K562 (cell line): ENCODE measurements at regions not wholly inside any gene's neighbourhood (a gene's known extent, or its start where the extent isn't known, plus 50 kb on each side); places are given as distances from the start of the nearest gene placed in this dataset.

Experiments used
- ATAC-seq: fragments of 200-7000 bp; cut with Tn5 transposase; 3 replicates; pipeline ENCODE4 v1.9.1; 2020; ENCODE audit warnings: moderate library complexity
- BruUV-seq: library from RNA; stranded (reverse); fragments of 400-500 nt; replicated peaks from 2 replicates; lab custom pipeline; 2021; lab: Mats Ljungman, UMichigan
- CTCF ChIA-PET: fragments of 300-600 bp; formaldehyde crosslinking; extraction: SDS; loops from one replicate; lab custom pipeline; 2021; ENCODE audit warnings: low intra/inter-chr PET ratio; lab: Yijun Ruan, JAX
- POLR2A ChIA-PET: fragments of 300-600, 350-650 bp; sonication (Branson Sonifier 250); formaldehyde crosslinking; extraction: SDS; loops from one replicate; lab custom pipeline; 2021; ENCODE audit warnings: antibody characterized with exemption, inconsistent platforms; lab: Yijun Ruan, JAX
- DNase-seq, 4 experiments: peaks; one replicate each; pipeline versions ENCODE4 v3.0.0 to v3.0.0-alpha.2; 2011 to 2018; ENCODE audit warnings: low spot score in 3 of 4, mixed read lengths in 3 of 4; ENCODE audit errors: extremely low read depth in 1 of 4
- FAIRE-seq: peaks from 2 replicates; lab custom pipeline; 2011; peaks lifted over from hg19 to GRCh38; lab: Jason Lieb, UNC
- H2AFZ ChIP-seq: 2 replicates; pipeline ENCODE4 v1.6.0; 2011; ENCODE audit warnings: low read depth, low read length, control low read depth, inconsistent platforms
- H3K27ac ChIP-seq: fragments of 200-600 bp; 3 replicates; pipeline ENCODE4 v1.8.0; 2011; ENCODE audit warnings: low read depth, mild to moderate bottlenecking, control low read depth, inconsistent platforms, low read length, moderate library complexity, mixed read lengths; ENCODE audit errors: extremely low read depth
- H3K27me3 ChIP-seq, 2 experiments: fragments of 300-600 bp in 1 of 2; 2 replicates in 1 of 2; 3 replicates in 1 of 2; pipeline versions ENCODE4 v1.6.0 to v1.8.0; 2011; ENCODE audit warnings: inconsistent platforms in 2 of 2, low read length in 2 of 2, mild to moderate bottlenecking in 1 of 2, mixed read lengths in 1 of 2, moderate library complexity in 1 of 2; ENCODE audit not compliant: control insufficient read depth in 2 of 2, insufficient read depth in 2 of 2
- H3K36me3 ChIP-seq: fragments of 300-600 bp; 3 replicates; pipeline ENCODE4 v1.8.0; 2011; ENCODE audit warnings: mild to moderate bottlenecking, low read length, inconsistent platforms; ENCODE audit not compliant: control insufficient read depth, insufficient read depth
- H3K4me1 ChIP-seq, 2 experiments: fragments of 200-600 bp in 1 of 2; replicated peaks in 1 of 2; 2 replicates in 1 of 2; 3 replicates in 1 of 2; pipeline versions ENCODE4 v1.5.1 to v1.8.0; 2011; ENCODE audit warnings: inconsistent platforms in 2 of 2, low read length in 2 of 2, mild to moderate bottlenecking in 1 of 2, mixed read lengths in 1 of 2, moderate library complexity in 1 of 2; ENCODE audit not compliant: control insufficient read depth in 2 of 2, insufficient read depth in 2 of 2
- H3K4me2 ChIP-seq: 2 replicates; pipeline ENCODE4 v1.6.1; 2011; ENCODE audit warnings: low read length, control low read depth, inconsistent platforms, mixed read lengths; ENCODE audit not compliant: insufficient read depth
- H3K4me3 ChIP-seq: fragments of 200-600 bp; sonication (generic), shearing (Covaris generic); 2 replicates; pipeline ENCODE4 v1.5.1; 2016; ENCODE audit warnings: control low read depth, inconsistent platforms
- H3K79me2 ChIP-seq: fragments of 200-600 bp; 3 replicates; pipeline ENCODE4 v1.8.0; 2011; ENCODE audit warnings: low read length, inconsistent platforms; ENCODE audit not compliant: control insufficient read depth, insufficient read depth
- H3K9ac ChIP-seq, 2 experiments: 2 replicates each; pipeline versions ENCODE4 v1.6.0 to v1.6.1; 2011; ENCODE audit warnings: low read depth in 2 of 2, low read length in 2 of 2, control low read depth in 1 of 2, inconsistent platforms in 1 of 2, mild to moderate bottlenecking in 1 of 2, mixed read lengths in 1 of 2; ENCODE audit not compliant: insufficient read depth in 1 of 2
- H3K9me1 ChIP-seq: one replicate; pipeline ENCODE4 v1.6.0; 2011; ENCODE audit warnings: inconsistent platforms, mild to moderate bottlenecking, low read length, moderate library complexity; ENCODE audit not compliant: control insufficient read depth, insufficient read depth
- H3K9me3 ChIP-seq: replicated peaks from 2 replicates; pipeline ENCODE4 v1.5.1; 2011; ENCODE audit warnings: low read depth, low read length, inconsistent platforms; ENCODE audit not compliant: control insufficient read depth, insufficient read depth
- H4K20me1 ChIP-seq: replicated peaks from 2 replicates; pipeline ENCODE4 v1.6.1; 2011; ENCODE audit warnings: low read length, inconsistent platforms, mixed read lengths; ENCODE audit not compliant: control insufficient read depth, insufficient read depth
- BACH1 ChIP-seq: fragments of 200-800 bp; sonication (Bioruptor generic); IDR thresholded peaks from 2 replicates; pipeline ENCODE4 v1.6.1; 2016; ENCODE audit warnings: missing genetic modification characterization, missing compliant biosample characterization
- CREM ChIP-seq: IDR thresholded peaks from 2 replicates; pipeline ENCODE4 v1.6.1; 2014; ENCODE audit warnings: antibody characterized with exemption, low read depth
- ESRRA ChIP-seq: fragments of 450-650 bp; IDR thresholded peaks from 2 replicates; pipeline ENCODE4 v1.6.1; 2014; ENCODE audit warnings: low read depth, mild to moderate bottlenecking, moderate library complexity, borderline replicate concordance
- HMG20A ChIP-seq: fragments of 450-650 bp; formaldehyde crosslinking; conservative IDR thresholded peaks from 2 replicates; pipeline ENCODE4 v1.4.0; 2020; ENCODE audit warnings: mild to moderate bottlenecking, mixed read lengths
- MNT ChIP-seq, 2 experiments: fragments of 450-650 bp; conservative IDR thresholded peaks; 2 replicates each; pipeline ENCODE4 v1.6.1; 2017; ENCODE audit warnings: mild to moderate bottlenecking in 2 of 2, moderate library complexity in 2 of 2
- NFIC ChIP-seq: fragments of 450-650 bp; IDR thresholded peaks from 2 replicates; pipeline ENCODE4 v1.6.1; 2017; ENCODE audit warnings: mild to moderate bottlenecking, inconsistent platforms
- NR2F6 ChIP-seq: fragments of 450-650 bp; formaldehyde crosslinking; IDR thresholded peaks from 2 replicates; pipeline ENCODE4 v1.4.0; 2020; ENCODE audit warnings: mild to moderate bottlenecking
- PCBP1 ChIP-seq: fragments of 200-400 bp; formaldehyde crosslinking; IDR thresholded peaks from 2 replicates; pipeline ENCODE4 v1.6.1; 2018; ENCODE audit warnings: mild to moderate bottlenecking, low read depth, low read length; ENCODE audit not compliant: poor library complexity, severe bottlenecking
- TAF7 ChIP-seq: fragments of 450-650 bp; IDR thresholded peaks from 2 replicates; pipeline ENCODE4 v1.6.1; 2016; ENCODE audit warnings: missing genetic modification characterization, missing compliant biosample characterization
- U2AF1 ChIP-seq: fragments of 200-400 bp; formaldehyde crosslinking; optimal IDR thresholded peaks from 2 replicates; pipeline ENCODE3; 2017; ENCODE audit warnings: mild to moderate bottlenecking, low read depth, low read length, moderate library complexity
- WHSC1 ChIP-seq: IDR thresholded peaks from one replicate; pipeline ENCODE4 v1.6.1; 2012; ENCODE audit warnings: low read length, control low read depth, inconsistent platforms
- ZNF124 ChIP-seq: sonication (generic); formaldehyde crosslinking; IDR thresholded peaks from 2 replicates; pipeline ENCODE4 v1.8.1; 2022; ENCODE audit warnings: missing genetic modification reagents
- ZNF175 ChIP-seq: fragments of 200-800 bp; sonication (Bioruptor generic); IDR thresholded peaks from 2 replicates; pipeline ENCODE4 v1.6.1; 2016; ENCODE audit warnings: low read depth, mild to moderate bottlenecking, missing genetic modification characterization, missing compliant biosample characterization
- ZNF212 ChIP-seq: fragments of 450-650 bp; formaldehyde crosslinking; IDR thresholded peaks from 2 replicates; pipeline ENCODE4 v1.4.0; 2020; ENCODE audit warnings: mild to moderate bottlenecking
- ZNF324 ChIP-seq: fragments of 250-450 bp; sonication (Bioruptor Pico); IDR thresholded peaks from 2 replicates; pipeline ENCODE4 v1.4.0; 2020; ENCODE audit warnings: mild to moderate bottlenecking
- ZNF507 ChIP-seq: conservative IDR thresholded peaks from 2 replicates; pipeline ENCODE4 v1.6.1; 2017; ENCODE audit warnings: missing genetic modification characterization, missing compliant biosample characterization
- ZNF780A ChIP-seq: fragments of 250-450 bp; sonication (Bioruptor Pico); IDR thresholded peaks from 2 replicates; pipeline ENCODE4 v1.5.0; 2021; ENCODE audit warnings: mild to moderate bottlenecking
- WGBS: fragments of 100-300 bp; shearing (Covaris generic); methylation state at CpG from one replicate; pipeline ENCODE4 v1.1.6; 2016; ENCODE audit warnings: low coverage, mixed read lengths; ENCODE audit not compliant: insufficient coverage; ENCODE audit errors: missing lambda C conversion rate; 5-methylcytosine and 5-hydroxymethylcytosine counted together
- in situ Hi-C: fragments of 300-500 bp; cut with MboI; formaldehyde crosslinking; loops from 4 replicates; pipeline ENCODE4 v1.15.0; 2018; ENCODE audit warnings: inconsistent platforms, mixed read lengths
- intact Hi-C: fragments of 100-400 bp; cut with micrococcal nuclease; formaldehyde crosslinking; loops from 2 replicates; pipeline ENCODE4 v1.14.2; 2022
- TF ChIP-seq, protein P1 (sequence below): fragments of 450-650 bp; IDR thresholded peaks from 2 replicates; pipeline ENCODE4 v1.6.1; 2016
- TF ChIP-seq, protein P2 (sequence below): fragments of 250-450 bp; sonication (Bioruptor Pico); IDR thresholded peaks from 2 replicates; pipeline ENCODE4 v1.4.0; 2020

- WGBS = 0% methylated on average over 3 of the region's 3 CpGs
- no TSS peak for BruUV-seq
Measured at GRCh38 chr2:88808083-88808482, 116.6 kb downstream of the RPIA start.

More at GRCh38 chr2:88808083-88808482, 116.6 kb downstream of the RPIA start:
- Histone ChIP-seq H2AFZ (no peak overlapping the region), H3K36me3 (no peaks in the 10 kb centered on the region), H3K4me2 (no peak overlapping the region), H3K9ac (no peak overlapping the region), H3K9me1 (no peaks in the 10 kb centered on the region), H4K20me1 (no peaks in the 10 kb centered on the region), H3K4me3 (no peak overlapping the region), H3K27me3 (peaks cover 0 to 4% of the 10 kb centered on the region in 2 experiments; a peak in 1 of 5 replicates), H3K4me1 (no peaks in the 10 kb centered on the region), H3K27ac (no peak overlapping the region), H3K9me3 (no peaks in the 10 kb centered on the region), H3K79me2 (no peaks in the 10 kb centered on the region)
- ChIA-PET POLR2A (no interaction called here), CTCF (no interaction called here)
- TF ChIP-seq ESRRA (no peak), TAF7 (tag) (no peak), ZNF507 (no peak), ZNF175 (CRISPR knock-in tag) (no peak), ZNF324 (CRISPR knock-in tag) (no peak), PCBP1 (no peak), U2AF1 (no peak), MNT (conservative IDR thresholded peaks at IDR 0.05) (no peak), ZNF124 (CRISPR knock-in tag) (no peak), BACH1 (tag) (no peak), ZNF780A (no peak), WHSC1 (no peak), NR2F6 (CRISPR knock-in tag) (no peak), HMG20A (CRISPR knock-in tag) (no peak), CREM (no peak), NFIC (no peak), ZNF212 (CRISPR knock-in tag) (no peak)
- TF ChIP-seq, protein P1, sequence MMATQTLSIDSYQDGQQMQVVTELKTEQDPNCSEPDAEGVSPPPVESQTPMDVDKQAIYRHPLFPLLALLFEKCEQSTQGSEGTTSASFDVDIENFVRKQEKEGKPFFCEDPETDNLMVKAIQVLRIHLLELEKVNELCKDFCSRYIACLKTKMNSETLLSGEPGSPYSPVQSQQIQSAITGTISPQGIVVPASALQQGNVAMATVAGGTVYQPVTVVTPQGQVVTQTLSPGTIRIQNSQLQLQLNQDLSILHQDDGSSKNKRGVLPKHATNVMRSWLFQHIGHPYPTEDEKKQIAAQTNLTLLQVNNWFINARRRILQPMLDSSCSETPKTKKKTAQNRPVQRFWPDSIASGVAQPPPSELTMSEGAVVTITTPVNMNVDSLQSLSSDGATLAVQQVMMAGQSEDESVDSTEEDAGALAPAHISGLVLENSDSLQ = no peak
- TF ChIP-seq, protein P2, sequence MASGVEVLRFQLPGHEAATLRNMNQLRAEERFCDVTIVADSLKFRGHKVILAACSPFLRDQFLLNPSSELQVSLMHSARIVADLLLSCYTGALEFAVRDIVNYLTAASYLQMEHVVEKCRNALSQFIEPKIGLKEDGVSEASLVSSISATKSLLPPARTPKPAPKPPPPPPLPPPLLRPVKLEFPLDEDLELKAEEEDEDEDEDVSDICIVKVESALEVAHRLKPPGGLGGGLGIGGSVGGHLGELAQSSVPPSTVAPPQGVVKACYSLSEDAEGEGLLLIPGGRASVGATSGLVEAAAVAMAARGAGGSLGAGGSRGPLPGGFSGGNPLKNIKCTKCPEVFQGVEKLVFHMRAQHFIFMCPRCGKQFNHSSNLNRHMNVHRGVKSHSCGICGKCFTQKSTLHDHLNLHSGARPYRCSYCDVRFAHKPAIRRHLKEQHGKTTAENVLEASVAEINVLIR (CRISPR knock-in tag) = no peak
- no peak for FAIRE-seq
- ATAC-seq = no peak
- intact Hi-C loops (no loop called here), in situ Hi-C loops (no loop called here)
- no peak for DNase-seq
